ENCODE measurements at regions not wholly inside any gene's neighbourhood (a gene's known extent, or its start where the extent isn't known, plus 50 kb on each side); places are given as distances from the start of the nearest gene placed in this dataset.

DNA sequence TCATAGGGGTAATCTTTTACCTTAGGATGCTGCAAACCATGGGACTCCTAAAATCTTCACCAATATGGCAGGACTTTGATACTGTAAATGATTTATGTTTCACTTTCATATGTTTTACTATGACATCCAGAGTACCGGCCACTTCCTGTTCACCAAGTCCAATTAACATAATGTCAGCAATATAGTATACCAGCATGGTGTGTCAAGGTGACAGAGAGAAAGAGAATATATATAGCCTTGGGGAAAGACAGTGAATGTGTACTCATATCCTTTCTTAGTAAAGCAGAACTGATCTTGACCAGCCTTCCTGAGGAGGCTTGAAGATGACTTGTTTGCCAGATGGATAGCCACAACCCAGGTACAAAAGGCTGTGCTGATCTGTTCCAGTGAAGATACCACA lies 127.9 kb downstream of the NRN1 start:
- TF ChIP-seq GABPB1 (CRISPR knock-in tag; IDR thresholded peaks at IDR 0.05) (no peak), ZBTB21 (CRISPR knock-in tag; IDR thresholded peaks at IDR 0.05; ENCODE audit: borderline replicate concordance) (no peak)
- TF ChIP-seq, protein P1, sequence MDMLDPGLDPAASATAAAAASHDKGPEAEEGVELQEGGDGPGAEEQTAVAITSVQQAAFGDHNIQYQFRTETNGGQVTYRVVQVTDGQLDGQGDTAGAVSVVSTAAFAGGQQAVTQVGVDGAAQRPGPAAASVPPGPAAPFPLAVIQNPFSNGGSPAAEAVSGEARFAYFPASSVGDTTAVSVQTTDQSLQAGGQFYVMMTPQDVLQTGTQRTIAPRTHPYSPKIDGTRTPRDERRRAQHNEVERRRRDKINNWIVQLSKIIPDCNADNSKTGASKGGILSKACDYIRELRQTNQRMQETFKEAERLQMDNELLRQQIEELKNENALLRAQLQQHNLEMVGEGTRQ (CRISPR knock-in tag; IDR thresholded peaks at IDR 0.05): no peak

Measured in WTC11 (cell line).